ENCODE measurements at regions not wholly inside any gene's neighbourhood (a gene's known extent, or its start where the extent isn't known, plus 50 kb on each side); places are given as distances from the start of the nearest gene placed in this dataset.
"Not testable (repeated sequence)": the region's sequence is repeated elsewhere in the genome, so short reads cannot be mapped to it uniquely, and the experiment has no call there.

DNA sequence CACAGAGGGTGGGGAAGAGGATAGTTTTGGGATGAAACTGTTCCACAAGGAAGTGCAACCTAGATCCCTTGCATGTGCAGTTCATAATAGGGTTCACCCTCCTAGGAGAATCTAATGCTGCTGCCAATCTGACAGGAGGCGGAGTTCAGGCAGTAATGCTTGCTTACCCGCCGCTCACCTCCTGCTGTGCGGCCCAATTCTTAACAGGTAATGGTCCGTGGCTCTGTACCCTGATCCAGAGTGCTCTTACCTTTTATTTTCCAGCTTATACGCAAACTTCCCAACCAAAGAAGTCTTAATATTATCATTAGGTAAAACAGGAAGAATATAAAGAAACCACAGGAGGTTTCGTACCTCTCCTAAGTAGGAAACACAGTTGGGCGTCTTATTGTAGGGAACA is 82.7 kb upstream of the CD302 start:
- DNase-seq, result peak; percentile 81

DNA sequence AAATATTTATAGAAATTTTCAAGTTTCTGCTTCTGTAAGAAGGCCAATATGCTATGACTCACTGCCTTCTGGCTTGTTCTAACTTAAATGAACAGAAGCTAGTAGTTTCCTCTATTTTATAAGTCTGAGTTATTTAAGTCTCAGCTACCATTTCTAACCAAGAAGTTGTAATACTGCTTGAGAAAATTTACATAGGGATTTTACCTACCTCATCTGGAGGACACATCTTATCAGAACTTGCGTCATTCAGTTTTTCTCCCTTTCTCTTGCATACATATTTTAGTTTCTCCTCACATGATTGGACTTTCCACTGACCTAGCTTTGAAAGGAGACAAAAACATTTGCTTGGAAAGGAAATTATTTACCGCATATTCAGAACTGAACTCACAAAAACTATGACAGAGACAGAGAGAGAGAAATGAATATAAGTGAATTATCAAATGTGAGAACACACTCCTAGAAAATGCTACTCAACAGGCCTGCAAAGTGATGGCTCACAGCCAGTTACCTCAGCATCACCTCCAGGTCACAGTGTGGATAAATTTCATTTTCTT is 81.1 kb upstream of the CD302 start:
- DNase-seq, result no peak

DNA sequence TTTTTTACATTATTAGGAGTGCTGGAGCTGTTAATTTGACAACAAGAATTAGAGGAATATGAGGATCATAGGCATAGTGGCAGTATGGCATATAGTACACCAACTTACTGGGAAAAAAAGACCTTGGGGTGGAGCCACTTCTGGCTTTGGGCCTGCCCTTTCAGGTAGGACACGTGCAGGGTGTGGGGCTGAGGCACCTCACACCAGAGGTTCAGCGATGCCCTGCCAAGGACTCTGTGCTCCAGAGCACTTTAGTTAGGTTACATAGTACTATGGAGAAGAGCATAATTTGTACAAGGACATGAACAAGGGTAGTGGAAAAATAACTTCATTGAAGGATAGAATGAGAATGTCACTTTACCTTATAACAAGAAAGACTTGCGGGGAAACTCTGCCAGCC is 77.1 kb upstream of the CD302 start:
- DNase-seq, result no peak

DNA sequence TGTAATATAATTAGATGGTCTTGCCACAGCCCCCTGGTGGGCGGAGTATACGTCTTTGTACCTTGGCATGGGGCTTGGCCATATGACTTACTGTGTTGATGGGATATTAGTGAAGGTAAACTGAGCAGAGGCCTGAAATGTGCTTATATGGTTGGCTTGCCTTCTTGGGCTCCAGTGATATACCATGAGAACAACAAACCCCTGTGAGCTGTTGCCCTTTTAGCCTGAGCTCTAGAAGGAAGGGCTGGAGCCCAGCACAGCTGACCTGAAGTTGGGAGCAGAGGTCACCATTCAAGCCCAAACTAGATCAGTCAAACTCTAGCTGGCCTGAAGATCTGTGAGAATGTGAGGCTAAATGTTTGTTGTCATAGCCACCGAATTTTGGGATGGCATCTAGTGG is 75.2 kb upstream of the CD302 start:
- DNase-seq, result no peak

DNA sequence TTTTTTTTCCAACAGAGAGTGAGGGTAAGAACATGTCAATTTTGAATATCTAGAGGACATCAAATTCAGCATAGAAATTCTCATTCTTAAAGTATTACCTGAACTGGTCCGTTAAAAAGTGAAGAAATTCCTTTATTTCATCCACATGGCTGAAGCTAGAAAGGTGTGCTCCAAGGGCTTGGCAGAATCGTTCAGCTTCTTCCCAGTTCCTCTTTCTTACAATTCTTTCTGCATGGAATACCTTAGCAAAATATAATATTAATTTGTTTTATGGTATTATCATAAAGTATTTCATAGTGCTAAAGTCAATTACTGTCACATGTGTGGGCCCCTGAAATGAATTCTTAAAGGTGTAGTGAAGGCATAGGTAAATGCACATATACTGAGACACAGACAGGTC is 74.3 kb upstream of the CD302 start:
- no peak for DNase-seq

DNA sequence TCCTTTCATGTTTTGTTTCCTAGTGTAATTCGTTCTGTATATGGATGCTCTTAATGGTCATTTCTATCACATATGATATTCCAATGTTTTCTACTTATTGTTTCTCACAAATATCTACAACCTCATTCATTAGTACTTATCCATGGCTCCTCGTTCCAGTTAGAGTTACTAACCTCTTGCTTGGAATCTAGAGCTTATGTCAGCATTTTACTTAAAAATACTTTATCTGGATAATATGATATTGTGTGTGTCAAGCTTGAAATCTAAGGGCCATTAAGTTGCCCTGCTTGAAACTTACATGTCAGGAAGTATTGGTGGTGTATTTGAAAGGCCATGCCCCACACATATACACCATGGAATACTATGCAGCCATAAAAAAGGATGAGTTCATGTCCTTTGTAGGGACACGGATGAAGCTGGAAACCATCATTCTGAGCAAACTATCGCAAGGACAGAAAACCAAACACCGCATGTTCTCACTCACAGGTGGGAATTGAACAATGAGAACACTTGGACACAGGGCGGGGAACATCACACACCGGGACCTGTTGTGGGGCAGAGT is 70.7 kb upstream of the CD302 start:
- DNase-seq, result not testable (repeated sequence)

DNA sequence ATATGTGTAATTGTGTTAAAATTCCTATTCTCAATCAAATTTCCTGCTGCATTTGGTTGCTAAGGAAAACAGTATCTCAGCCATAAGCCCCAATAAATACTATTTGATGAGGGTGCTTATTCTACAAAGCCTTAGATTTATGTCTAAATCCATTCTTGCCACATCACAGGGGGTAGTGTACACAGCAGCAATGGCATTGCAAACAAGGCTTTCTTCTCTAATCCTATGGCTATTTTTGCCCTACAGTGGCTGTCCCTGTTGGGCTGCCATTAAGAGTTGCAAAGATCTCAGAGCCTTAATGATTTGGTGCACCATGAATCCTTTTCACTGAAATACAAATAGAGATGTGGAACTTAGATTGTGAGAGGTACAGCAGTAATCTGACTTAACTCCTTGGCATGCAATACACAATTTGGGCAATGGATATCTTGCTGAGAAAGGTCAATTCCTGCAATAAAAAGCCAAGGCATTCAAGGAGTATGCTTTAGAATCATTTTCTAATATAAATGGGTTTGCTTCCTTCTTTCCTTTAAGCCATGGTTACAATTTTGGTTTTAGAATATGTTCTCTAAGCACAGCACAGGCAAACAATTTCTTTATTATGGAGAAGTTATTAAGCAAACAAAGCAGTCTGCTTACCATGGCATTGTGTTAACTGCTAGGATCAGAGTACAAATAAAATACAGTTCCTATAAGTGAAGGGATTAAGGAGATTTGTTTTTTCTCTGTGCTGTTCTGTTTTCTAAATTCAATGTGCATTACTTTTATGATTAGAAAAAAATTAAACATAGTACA is 69.8 kb upstream of the CD302 start:
- DNase-seq, result peak; percentile 35

DNA sequence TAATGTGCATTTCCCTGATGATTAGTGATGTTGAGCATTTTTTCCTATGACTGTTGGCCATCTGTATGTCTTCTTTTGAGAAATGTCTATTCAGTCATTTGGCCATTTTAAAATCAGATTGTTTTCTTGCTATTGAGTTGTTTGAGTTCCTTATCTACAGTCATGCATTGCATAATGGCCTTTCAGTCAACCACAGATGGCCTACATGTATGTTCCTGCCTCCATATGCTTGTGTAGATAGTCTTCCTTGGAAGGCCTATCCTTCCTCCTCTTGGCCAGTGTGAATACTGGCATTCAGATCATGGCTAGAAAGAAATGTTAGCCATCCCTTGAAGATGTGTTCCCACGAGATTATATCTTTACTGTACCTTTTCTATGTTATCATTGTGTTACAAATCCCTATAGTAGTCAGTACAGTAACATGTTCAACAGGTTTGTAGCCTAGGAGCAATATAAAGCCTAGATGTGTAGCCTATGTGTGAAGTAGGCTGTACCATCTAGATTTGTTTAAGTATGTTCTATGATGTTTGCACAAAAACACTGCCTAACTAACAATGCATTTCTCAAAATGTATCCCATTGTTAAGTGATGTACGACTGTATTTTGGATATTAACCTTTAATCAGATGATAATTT is 65.6 kb upstream of the CD302 start:
- DNase-seq, result no peak

DNA sequence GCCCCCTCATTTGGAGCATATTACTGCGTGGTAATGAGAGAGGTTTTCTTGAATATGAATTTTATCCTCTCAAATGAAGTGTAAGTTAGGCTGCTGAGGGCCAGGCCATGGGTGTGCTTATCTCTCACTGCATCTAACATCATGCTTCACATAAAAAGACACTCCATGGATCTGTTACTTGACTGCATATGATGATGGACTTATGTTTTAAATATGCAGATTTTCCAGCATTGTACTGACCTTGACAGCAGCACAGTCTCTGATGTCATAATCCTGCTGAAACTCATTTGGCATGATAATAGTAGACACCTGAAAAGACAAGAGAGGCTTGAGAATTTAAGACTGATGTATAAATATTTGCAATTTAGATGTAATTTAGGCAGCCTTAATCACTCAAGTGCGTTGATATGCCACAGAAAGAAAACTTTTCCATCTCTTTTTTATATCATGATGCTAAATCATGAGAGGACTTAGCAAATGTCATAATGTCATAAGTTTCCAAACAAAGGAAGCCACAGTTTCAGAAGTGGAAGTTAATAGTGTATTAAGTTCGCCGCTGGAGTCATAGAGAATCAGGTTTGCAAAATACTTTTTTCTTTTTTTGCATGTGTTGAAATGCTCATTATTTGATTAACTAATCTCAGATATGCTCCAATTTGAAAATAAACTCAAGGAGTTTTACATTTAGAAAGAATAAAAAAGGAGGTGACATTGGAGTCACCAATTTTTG is 62.7 kb upstream of the CD302 start:
- no peak for DNase-seq

DNA sequence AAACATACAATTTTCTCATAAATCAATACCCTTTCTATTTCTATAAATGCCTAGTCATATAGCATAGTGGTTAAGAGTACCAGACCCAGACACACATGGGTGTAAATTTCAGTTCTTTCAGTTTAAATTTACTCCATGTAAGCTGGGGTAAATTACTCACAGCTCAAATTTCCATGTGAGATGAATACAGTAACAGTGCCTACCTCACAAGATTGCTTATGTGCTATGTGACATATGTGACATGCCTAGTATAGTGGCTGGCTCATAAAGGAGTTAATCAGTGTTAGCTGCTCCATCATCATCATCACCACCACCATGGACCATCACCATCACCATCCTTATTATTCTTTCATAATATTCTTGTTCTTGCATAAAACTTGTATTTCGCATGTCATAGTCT is 61.6 kb upstream of the CD302 start:
- no peak for DNase-seq

DNA sequence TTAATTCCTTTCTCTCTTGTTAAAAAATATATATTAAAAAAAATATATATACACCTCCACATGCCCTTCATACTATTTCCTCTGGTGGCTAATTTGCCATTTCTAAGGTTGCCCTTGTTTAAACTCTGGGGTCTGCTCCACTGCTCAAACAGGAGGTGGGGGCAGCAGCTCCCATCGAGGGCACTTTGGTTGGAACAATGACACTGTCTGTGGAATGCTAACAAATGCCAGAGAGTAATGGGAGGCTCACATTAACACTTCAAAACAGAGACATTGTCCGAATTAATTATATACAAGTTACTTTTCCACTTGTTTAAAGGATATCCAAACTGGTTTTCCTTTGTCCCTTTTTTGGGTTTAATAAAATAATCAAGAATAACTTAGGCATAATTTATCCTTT is 58.8 kb upstream of the CD302 start:
- DNase-seq, result no peak

DNA sequence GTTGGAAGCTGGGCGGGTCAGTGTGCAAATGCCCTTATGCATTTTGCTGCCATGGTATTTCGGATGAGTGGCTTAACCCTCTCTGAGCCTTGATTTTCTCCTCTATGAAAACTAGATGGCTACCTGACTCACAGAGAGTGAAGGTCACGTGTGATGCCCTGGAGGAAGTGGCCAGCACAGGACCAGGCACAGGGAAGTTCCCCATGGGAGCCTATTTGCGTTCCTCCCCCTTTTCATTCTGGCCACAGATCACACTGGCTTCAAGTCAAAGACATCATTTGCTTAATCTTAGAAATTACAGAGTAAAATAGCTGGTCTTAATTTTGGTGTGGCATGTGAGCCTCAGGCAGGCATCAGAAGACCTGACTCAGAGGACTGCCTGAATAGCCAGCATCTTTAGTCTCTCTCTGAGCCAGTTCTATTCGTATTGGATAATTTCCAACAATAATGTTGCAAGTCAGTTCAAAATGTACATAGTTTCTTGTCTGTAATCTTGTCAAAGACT is 57.6 kb upstream of the CD302 start:
- no peak for DNase-seq

DNA sequence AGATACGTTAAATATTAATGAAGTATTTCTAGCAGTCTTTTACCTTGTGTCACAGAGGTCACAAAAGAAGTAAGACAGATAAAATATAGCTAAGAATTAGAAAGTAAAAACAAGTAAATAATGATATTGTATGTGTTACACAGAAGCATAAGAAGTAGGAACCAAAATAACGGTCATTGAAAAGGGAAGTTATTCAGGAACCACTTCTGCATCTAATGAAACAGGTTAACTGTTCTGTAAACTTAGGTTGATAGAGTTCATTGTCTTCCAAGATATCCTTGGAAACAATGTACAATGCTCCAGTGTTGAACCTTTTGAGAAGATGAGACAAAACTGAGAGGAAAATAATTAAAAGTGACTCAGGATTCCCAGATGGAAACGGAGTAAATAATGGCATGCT is 57.1 kb upstream of the CD302 start:
- no peak for DNase-seq

DNA sequence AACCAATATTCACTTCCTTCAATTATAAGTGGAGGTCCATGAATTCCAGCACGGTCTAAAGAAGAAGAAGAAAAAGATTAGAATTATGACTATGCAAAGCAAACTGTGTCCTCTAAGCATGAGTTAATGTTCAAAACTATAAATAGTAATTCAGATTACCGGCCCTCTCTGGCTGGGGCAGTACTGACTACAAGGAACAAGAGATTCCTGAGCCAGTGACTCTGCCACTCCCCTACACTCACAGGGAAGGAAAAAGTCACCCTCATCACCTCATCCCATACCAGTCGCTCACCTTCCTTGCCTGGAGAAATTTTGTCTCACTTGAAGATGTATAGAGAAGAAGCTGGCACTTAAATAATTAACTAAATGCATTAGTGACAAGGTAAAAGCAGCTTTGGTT is 56.5 kb upstream of the CD302 start:
- no peak for DNase-seq

DNA sequence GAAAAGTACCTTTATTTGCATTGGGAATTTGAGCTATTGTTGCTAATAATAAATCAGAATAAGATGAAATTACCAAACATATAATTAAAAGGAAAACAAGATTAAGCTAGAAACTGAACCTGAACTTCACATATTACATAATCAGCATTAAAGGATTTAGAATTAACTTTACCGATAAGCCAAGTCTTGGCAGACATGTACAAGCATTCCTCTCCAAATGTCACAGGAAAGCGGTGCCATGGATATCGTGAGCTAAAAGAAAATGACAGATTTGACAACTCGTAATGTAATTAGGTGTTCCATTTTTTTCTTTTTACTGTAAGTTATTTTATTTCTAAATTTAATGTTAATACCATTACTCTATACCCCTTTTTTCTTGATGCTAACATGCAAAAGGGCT is 55.1 kb upstream of the CD302 start:
- DNase-seq, result no peak

DNA sequence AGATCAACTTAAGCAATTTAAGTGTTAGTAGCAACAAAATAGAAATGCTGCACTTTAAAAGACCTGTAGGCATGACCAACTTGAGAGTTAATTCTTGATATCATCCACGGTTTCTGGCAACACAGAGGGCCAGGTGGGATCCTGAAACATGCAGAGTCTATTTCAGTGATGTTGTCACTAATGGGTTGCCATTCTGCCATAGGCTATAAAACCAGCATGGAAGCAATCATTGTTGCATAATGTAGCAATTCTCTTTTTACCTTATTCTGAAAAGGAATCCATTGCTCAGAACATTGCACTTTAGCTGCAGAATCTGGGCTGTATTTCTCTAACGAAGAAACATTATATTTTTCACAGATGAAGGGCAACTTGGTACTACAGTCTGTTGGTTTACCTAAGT is 53.9 kb upstream of the CD302 start:
- DNase-seq, result peak; percentile 6

DNA sequence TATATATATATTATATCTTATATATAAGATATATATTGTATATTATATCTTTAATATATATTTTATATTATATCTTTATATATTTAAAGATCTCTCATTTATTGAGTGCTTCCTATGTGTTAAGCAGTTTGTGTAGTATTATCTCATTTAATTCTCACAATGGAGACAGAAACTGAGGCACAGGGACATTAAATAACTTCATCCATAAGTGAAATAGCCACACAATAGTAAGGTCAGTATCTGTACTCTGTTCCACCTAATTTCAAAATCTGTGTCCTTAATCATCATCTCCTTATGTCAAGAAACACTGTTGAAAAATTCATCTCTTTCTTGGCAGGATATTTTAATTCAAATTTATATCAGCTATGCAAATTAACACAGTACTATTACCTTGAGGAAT is 52.8 kb upstream of the CD302 start:
- DNase-seq, result no peak

DNA sequence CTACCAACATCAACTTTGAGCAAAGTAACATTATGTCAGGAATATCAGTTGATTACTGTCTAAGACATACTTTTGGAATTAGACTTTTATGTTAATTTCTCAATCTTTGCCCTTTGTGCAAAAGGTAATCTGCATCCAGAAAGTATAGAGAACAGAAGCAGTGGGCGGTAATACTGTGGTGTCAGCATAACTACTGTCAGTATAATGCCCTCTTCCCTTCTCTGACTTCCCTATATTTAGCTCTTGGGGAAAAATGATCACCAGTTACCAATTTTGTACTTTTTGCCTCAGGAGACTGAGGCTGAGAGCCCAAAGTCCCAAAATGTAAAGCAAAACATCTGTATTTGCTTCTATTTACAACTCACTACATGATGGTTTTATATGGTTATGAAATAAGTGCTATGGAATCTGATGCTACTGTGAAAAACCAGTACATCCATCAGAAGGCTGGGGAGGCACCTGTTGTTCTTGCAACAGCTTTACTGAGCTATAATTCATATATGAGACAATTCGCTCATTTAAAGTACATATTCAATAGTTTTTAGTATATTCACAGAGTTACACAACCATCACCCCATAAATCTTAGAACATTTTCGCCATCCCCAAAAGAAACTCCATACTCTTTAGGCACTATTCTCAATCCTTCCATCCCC is 51.3 kb upstream of the CD302 start:
- no peak for DNase-seq

Measured in NCI-H345 (cell line).